Astrocyte (in vitro differentiated cells and primary cell): ENCODE measurements at regions not wholly inside any gene's neighbourhood (a gene's known extent, or its start where the extent isn't known, plus 50 kb on each side); places are given as distances from the start of the nearest gene placed in this dataset.

Experiments used
- CTCF ChIP-seq: IDR thresholded peaks from 2 replicates; pipeline ENCODE4 v1.5.1; 2011; ENCODE audit warnings: low read depth, mild to moderate bottlenecking, inconsistent platforms, low read length, moderate library complexity; ENCODE audit not compliant: insufficient read depth
- EZH2 ChIP-seq: IDR thresholded peaks from 2 replicates; pipeline ENCODE4 v1.6.1; 2012; ENCODE audit warnings: mild to moderate bottlenecking, low read length, inconsistent platforms; ENCODE audit not compliant: insufficient read depth

- TF ChIP-seq CTCF: no peak
- no peak for TF ChIP-seq EZH2
These were observed 126.1 kb downstream of the GDAP2 start for GRCh38 chr1:117803318-117803717.
